ENCODE measurements at regions not wholly inside any gene's neighbourhood (a gene's known extent, or its start where the extent isn't known, plus 50 kb on each side); places are given as distances from the start of the nearest gene placed in this dataset.

- DNase-seq (ENCODE audit: low spot score) = no peak
- H3K4me1 Mint-ChIP-seq (ENCODE audit: unreplicated experiment) = peaks cover 1% of the 10 kb centered on the region
- H3K36me3 Mint-ChIP-seq (ENCODE audit: low read depth, unreplicated experiment) = no peaks in the 10 kb centered on the region
- H3K27me3 Mint-ChIP-seq (ENCODE audit: unreplicated experiment) = peaks cover 2% of the 10 kb centered on the region
- TF ChIP-seq CTCF (IDR thresholded peaks at IDR 0.05; ENCODE audit: unreplicated experiment) = no peak
- no peak overlapping the region for H3K27ac Mint-ChIP-seq (ENCODE audit: unreplicated experiment)
- H3K9me3 Mint-ChIP-seq (ENCODE audit: unreplicated experiment) = no peaks in the 10 kb centered on the region
- no peak overlapping the region for H3K4me3 Mint-ChIP-seq (ENCODE audit: unreplicated experiment)
Measured at GRCh38 chr3:160135851-160136250, 89.4 kb upstream of the C3orf80 start.

GRCh38 chr3:160136421-160136820 lies 88.8 kb upstream of the C3orf80 start:
- Mint-ChIP-seq H3K36me3 (ENCODE audit: low read depth, unreplicated experiment) (no peaks in the 10 kb centered on the region), H3K4me3 (ENCODE audit: unreplicated experiment) (no peak overlapping the region), H3K4me1 (ENCODE audit: unreplicated experiment) (no peaks in the 10 kb centered on the region), H3K27ac (ENCODE audit: unreplicated experiment) (no peak overlapping the region), H3K27me3 (ENCODE audit: unreplicated experiment) (peaks cover 2% of the 10 kb centered on the region), H3K9me3 (ENCODE audit: unreplicated experiment) (no peaks in the 10 kb centered on the region)
- no peak for TF ChIP-seq CTCF (IDR thresholded peaks at IDR 0.05; ENCODE audit: unreplicated experiment)
- no peak for DNase-seq (ENCODE audit: low spot score)

GRCh38 chr3:160139291-160139690 lies 85.9 kb upstream of the C3orf80 start:
- no peaks in the 10 kb centered on the region for H3K4me1 Mint-ChIP-seq (ENCODE audit: unreplicated experiment)
- TF ChIP-seq CTCF (IDR thresholded peaks at IDR 0.05; ENCODE audit: unreplicated experiment) = no peak
- no peak overlapping the region for H3K4me3 Mint-ChIP-seq (ENCODE audit: unreplicated experiment)
- no peak overlapping the region for H3K27ac Mint-ChIP-seq (ENCODE audit: unreplicated experiment)
- H3K9me3 Mint-ChIP-seq (ENCODE audit: unreplicated experiment) = no peaks in the 10 kb centered on the region
- peaks cover 4% of the 10 kb centered on the region for H3K36me3 Mint-ChIP-seq (ENCODE audit: low read depth, unreplicated experiment)
- peaks cover 2% of the 10 kb centered on the region for H3K27me3 Mint-ChIP-seq (ENCODE audit: unreplicated experiment)
- DNase-seq (ENCODE audit: low spot score) = no peak

GRCh38 chr3:160140756-160141155 lies 84.5 kb upstream of the C3orf80 start:
- Mint-ChIP-seq H3K36me3 (ENCODE audit: low read depth, unreplicated experiment) (peaks cover 4% of the 10 kb centered on the region), H3K9me3 (ENCODE audit: unreplicated experiment) (no peaks in the 10 kb centered on the region), H3K27ac (ENCODE audit: unreplicated experiment) (no peak overlapping the region), H3K27me3 (ENCODE audit: unreplicated experiment) (peaks cover 2% of the 10 kb centered on the region), H3K4me1 (ENCODE audit: unreplicated experiment) (no peaks in the 10 kb centered on the region), H3K4me3 (ENCODE audit: unreplicated experiment) (no peak overlapping the region)
- DNase-seq (ENCODE audit: low spot score) = no peak
- TF ChIP-seq CTCF (IDR thresholded peaks at IDR 0.05; ENCODE audit: unreplicated experiment) = no peak

- Mint-ChIP-seq H3K9me3 (ENCODE audit: unreplicated experiment) (no peaks in the 10 kb centered on the region), H3K27me3 (ENCODE audit: unreplicated experiment) (peaks cover 2% of the 10 kb centered on the region), H3K27ac (ENCODE audit: unreplicated experiment) (no peak overlapping the region), H3K4me3 (ENCODE audit: unreplicated experiment) (no peak overlapping the region), H3K36me3 (ENCODE audit: low read depth, unreplicated experiment) (peaks cover 4% of the 10 kb centered on the region), H3K4me1 (ENCODE audit: unreplicated experiment) (no peaks in the 10 kb centered on the region)
- no peak for DNase-seq (ENCODE audit: low spot score)
- TF ChIP-seq CTCF (IDR thresholded peaks at IDR 0.05; ENCODE audit: unreplicated experiment) = no peak
Measured at GRCh38 chr3:160141485-160142185, 83.6 kb upstream of the C3orf80 start.
